GM19351 (cell line): ENCODE measurements at regions not wholly inside any gene's neighbourhood (a gene's known extent, or its start where the extent isn't known, plus 50 kb on each side); places are given as distances from the start of the nearest gene placed in this dataset.

Experiments used
- ATAC-seq: cut with Tn5 transposase; IDR thresholded peaks from one replicate; pipeline ENCODE4 v1.9.1; 2021; ENCODE audit warnings: mild to moderate bottlenecking, moderate library complexity; ENCODE audit not compliant: unreplicated experiment

GRCh38 chr2:19141234-19142004 lies 217.0 kb downstream of the OSR1 start:
- no peak for ATAC-seq

- no peak for ATAC-seq
Measured at GRCh38 chr2:19140463-19141208, 217.8 kb downstream of the OSR1 start.

- no peak for ATAC-seq
Measured at GRCh38 chr2:19139386-19139785, 219.0 kb downstream of the OSR1 start.

- no peak for ATAC-seq
Measured at GRCh38 chr2:19138264-19138825, 220.1 kb downstream of the OSR1 start.

- no peak for ATAC-seq
Measured at GRCh38 chr2:19137433-19137832, 221.0 kb downstream of the OSR1 start.

- ATAC-seq = no peak
Measured at GRCh38 chr2:19132967-19133366, 225.5 kb downstream of the OSR1 start.

GRCh38 chr2:19131871-19132270 lies 226.6 kb downstream of the OSR1 start:
- no peak for ATAC-seq

GRCh38 chr2:19128148-19128547 lies 230.3 kb downstream of the OSR1 start:
- ATAC-seq = no peak

GRCh38 chr2:19127616-19128015 lies 230.8 kb downstream of the OSR1 start:
- no peak for ATAC-seq

GRCh38 chr2:19125901-19126680 lies 232.3 kb downstream of the OSR1 start:
- ATAC-seq = no peak

- no peak for ATAC-seq
Measured at GRCh38 chr2:19124135-19124534, 234.3 kb downstream of the OSR1 start.

- no peak for ATAC-seq
Measured at GRCh38 chr2:19123556-19123955, 234.9 kb downstream of the OSR1 start.

GRCh38 chr2:19122220-19122619 lies 236.2 kb downstream of the OSR1 start:
- ATAC-seq = no peak

- no peak for ATAC-seq
Measured at GRCh38 chr2:19120941-19121750, 237.3 kb downstream of the OSR1 start.

- ATAC-seq = no peak
Measured at GRCh38 chr2:19120181-19120580, 238.2 kb downstream of the OSR1 start.

- ATAC-seq = no peak
Measured at GRCh38 chr2:19119326-19120001, 239.0 kb downstream of the OSR1 start.

GRCh38 chr2:19116918-19117317 lies 241.5 kb downstream of the OSR1 start:
- no peak for ATAC-seq

GRCh38 chr2:19114754-19115231 lies 243.6 kb downstream of the OSR1 start:
- ATAC-seq = no peak

- ATAC-seq = no peak
Measured at GRCh38 chr2:19114126-19114525, 244.3 kb downstream of the OSR1 start.

- no peak for ATAC-seq
Measured at GRCh38 chr2:19111354-19111753, 247.1 kb downstream of the OSR1 start.
